HG02798 (cell line): ENCODE measurements at regions not wholly inside any gene's neighbourhood (a gene's known extent, or its start where the extent isn't known, plus 50 kb on each side); places are given as distances from the start of the nearest gene placed in this dataset.

ENCODE experiments used
- ATAC-seq: cut with Tn5 transposase; IDR thresholded peaks from one replicate; pipeline ENCODE4 v1.9.1; 2021; ENCODE audit warnings: mild to moderate bottlenecking; ENCODE audit not compliant: unreplicated experiment, poor library complexity

DNA sequence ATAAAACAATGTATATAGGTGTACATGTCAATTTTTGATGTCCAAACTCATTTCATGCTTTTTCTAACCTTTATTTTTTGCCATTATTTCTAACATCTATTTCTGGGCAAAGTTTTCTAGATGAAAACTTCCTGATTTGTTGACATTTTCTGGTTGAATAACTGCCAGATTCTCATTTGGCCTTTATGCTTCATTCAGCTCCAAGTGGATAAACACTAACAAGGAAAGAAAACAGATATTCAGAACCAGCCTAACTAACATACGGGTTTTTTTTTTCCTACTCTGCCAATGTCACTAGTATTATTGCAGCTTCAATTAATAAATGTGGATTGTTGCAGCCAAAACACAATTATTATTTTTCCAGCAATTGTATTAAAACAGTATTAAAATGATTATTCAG lies 50.9 kb upstream of the RAP1GDS1 start:
- ATAC-seq = no peak

DNA sequence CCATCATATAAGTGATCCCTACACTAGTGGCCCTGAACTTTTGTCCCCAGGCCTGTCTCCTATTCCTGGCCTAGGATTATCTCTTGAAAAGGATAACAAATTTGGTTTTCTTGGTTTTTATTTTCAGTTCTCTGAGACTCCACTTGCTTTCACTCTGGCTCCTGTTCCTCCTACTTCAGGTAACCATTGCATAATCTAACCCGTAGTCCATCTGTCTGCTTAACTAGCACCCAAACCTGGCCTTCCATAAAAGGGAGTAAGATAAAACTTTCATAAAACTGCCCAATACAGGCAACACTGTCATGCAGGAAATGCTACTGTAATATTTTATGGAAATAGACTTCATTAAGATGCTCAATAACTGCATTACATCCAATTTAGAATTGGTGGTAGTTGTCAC lies 52.1 kb upstream of the RAP1GDS1 start:
- no peak for ATAC-seq

- ATAC-seq = peak; percentile 59
Observed at GRCh38 chr4:98204236-98204553, 57.0 kb upstream of the RAP1GDS1 start.

- peak; percentile 83 for ATAC-seq
Observed at GRCh38 chr4:98203332-98204235, 57.6 kb upstream of the RAP1GDS1 start.

DNA sequence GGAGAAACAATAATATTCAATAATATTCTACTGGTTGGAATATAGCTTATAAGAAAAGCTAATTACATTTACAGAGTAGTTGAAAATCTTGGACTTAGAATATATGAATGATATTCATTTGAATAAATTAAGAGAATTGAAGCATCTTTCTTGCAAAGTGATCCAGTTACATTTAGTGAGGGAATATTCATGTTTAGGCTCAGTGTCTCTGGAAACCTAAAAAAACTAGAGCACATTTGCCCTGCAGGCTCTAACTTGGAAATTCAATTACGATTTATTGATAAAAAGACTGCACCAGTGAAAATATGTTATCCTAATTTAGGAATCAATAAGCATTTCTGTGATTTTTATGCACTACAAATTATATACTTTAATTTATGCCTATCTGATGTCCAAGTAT lies 58.3 kb upstream of the RAP1GDS1 start:
- no peak for ATAC-seq

DNA sequence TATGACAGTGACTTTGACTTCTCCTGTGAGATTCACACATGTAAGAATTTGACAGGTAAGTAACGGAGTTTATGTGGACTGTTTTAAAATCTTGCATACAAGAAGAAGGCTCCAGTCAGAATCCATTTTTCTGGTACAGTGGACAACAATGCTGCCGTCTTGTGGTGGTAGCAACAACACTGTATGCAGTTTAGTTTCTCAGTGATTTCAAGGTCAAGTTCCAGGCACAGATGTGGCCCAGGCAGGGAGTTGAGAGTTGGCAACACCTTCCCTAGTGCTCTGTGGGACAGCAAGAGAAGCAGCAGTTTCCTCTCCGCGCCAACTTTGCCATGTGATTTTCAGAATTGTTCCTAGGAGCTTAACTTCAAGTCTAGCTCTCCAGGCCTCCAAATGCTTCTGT lies 56.0 kb upstream of the STPG2 start:
- ATAC-seq = no peak

DNA sequence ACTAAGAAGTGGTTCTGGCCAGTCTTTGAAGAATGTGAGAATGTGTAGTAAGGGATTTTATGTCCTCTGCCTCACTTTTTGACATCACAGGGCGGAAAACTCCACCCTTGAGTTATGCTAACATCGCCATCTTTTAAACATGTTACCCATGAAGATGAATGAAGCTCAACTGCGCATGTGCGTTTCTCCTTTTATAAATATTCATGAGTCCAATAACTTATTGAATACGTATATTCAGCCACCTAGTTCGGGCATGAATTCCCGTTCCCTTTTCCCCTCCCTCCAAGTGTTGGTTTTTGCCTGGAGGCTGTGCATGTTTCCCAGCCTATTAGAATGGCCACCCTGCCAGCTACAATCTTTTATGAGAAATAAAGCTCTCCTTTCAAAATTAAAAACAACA lies 51.7 kb upstream of the STPG2 start:
- no peak for ATAC-seq

DNA sequence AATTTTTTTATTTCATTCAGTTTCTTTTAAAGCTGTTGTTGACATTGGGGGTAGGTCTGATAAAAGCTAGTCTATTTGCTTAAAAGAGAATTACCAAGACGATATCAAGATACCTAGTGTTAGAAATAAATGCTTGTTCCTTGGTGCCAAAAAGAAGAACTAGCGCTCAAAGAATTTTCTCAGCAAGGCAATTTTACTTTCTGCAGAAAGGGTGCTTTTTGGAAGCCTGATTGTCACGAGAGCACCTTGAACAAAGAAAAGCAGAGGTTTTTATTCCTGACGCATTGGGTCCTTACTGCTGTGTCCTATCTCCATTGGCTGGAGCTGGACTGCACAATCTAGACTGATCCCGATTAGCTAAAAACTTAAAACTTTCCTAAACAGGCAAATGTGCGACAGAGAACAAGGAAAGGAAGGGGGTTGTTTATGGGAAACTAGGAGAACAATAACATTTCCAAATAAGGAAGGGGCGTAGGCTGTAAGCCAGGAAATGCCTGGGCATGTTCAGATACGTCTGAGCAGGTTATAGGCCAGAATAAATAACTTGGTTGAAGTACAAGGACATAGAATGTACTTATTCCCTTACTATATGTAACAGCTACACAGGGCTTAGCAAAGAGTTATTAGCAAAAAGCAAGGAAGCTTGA lies 50.3 kb upstream of the STPG2 start:
- no peak for ATAC-seq
